T-helper 1 cell treated with Interleukin-12 subunit alpha and Interleukin-12 subunit beta and Interleukin-4 antibody, amounts not matched to agents 30 μg/mL and 1 μg/mL, for 36 hours (primary cell): ENCODE measurements at regions not wholly inside any gene's neighbourhood (a gene's known extent, or its start where the extent isn't known, plus 50 kb on each side); places are given as distances from the start of the nearest gene placed in this dataset.

Experiments used
- H3K27ac Mint-ChIP-seq: one replicate; pipeline ENCODE4 v1.8.0; 2021; ENCODE audit warnings: mild to moderate bottlenecking, mixed read lengths
- H3K27me3 Mint-ChIP-seq: one replicate; pipeline ENCODE4 v1.8.0; 2021; ENCODE audit warnings: low read depth, mixed read lengths
- H3K36me3 Mint-ChIP-seq: one replicate; pipeline ENCODE4 v1.8.0; 2021; ENCODE audit warnings: low read depth, mixed read lengths
- H3K4me1 Mint-ChIP-seq: one replicate; pipeline ENCODE4 v1.8.0; 2021; ENCODE audit warnings: low read depth, mixed read lengths
- H3K4me3 Mint-ChIP-seq: one replicate; pipeline ENCODE4 v1.8.0; 2021; ENCODE audit warnings: mild to moderate bottlenecking, moderate library complexity, mixed read lengths
- H3K9me3 Mint-ChIP-seq: one replicate; pipeline ENCODE4 v1.8.0; 2021; ENCODE audit warnings: mixed read lengths

DNA sequence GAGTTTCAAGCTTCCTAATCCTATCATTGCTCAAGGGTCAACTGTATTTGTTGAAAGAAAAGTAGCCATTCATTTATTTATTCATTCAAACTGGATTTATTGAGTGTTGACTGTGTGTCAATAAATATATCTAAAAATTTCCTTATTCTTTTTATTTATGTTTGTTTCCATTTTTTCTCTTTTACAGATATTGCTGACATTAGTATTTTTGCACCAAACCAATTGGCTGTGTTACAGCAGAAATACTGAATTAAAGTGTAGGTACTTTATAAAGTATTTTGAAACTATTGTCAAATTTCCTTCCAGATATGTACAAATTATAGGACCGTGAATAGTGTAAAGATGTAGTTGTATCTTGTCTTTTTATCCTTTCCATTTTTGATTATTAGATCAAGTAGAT is 692.0 kb upstream of the SLC10A2 start:
- H3K9me3 Mint-ChIP-seq: peaks cover 3% of the 10 kb centered on the region
- no peaks in the 10 kb centered on the region for H3K27me3 Mint-ChIP-seq
- H3K4me1 Mint-ChIP-seq: no peaks in the 10 kb centered on the region
- no peaks in the 10 kb centered on the region for H3K36me3 Mint-ChIP-seq
- H3K4me3 Mint-ChIP-seq: no peak overlapping the region
- no peak overlapping the region for H3K27ac Mint-ChIP-seq

DNA sequence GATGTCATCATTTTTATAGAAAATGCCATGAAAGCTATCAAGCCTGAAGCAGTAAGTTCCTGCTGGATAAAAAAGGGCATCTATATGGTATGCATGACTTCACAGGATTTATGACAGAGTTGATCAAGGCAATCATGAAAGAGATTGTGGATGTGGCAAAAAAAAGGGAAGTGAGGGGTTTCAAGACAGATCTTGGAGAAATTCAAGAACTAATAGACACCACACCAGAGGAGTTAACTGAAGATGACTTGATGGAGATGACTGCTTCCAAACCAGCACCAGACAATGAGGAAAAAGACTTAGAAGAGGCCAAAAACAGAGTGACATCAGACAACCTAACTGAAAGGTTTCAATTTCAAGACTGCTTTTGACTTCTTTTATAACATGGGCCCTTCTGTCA is 691.1 kb upstream of the SLC10A2 start:
- Mint-ChIP-seq H3K9me3 (peaks cover 3% of the 10 kb centered on the region), H3K4me3 (no peak overlapping the region), H3K4me1 (no peaks in the 10 kb centered on the region), H3K36me3 (no peaks in the 10 kb centered on the region), H3K27ac (no peak overlapping the region), H3K27me3 (no peaks in the 10 kb centered on the region)

DNA sequence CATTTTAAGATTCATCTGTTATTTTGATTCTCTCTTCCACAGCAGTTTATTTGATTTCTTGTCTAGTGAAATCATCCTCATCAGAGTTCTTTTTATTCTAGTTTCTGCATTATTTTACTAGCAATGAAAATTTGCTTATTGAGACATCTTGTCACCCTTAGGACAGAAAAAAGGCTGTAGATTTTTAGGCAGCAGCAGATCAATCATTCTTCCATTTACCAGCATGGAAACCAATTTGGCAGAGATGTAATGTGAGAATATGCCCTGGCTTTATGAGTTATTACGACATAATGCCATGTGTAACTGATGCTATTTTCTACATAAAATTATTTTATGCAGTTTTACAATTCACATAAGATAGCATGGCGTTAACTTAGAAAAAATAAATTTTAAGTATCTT is 688.6 kb upstream of the SLC10A2 start:
- Mint-ChIP-seq H3K9me3 (peaks cover under 1% of the 10 kb centered on the region), H3K4me3 (no peak overlapping the region), H3K4me1 (no peaks in the 10 kb centered on the region), H3K27me3 (no peaks in the 10 kb centered on the region), H3K27ac (no peak overlapping the region), H3K36me3 (no peaks in the 10 kb centered on the region)

DNA sequence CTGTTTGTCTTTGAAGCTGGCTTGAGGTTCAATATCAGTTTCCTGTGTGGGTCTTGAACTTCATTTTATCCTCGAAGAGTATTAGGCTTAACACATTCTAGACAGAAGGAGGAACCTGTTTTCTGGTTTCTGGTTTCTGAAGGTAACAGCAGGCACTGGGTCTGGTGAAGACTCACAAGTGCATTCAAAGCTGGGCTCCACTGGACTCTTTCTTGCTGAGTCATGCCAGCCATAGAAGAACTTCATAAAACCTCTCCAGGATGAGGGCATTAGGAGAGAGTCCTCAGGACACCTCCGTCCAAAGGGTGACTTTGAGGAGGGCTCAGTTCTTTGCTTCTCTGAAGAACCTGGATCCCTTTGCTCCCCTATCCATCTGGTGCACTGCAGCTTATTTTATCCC is 668.6 kb upstream of the SLC10A2 start:
- peaks cover 3% of the 10 kb centered on the region for H3K9me3 Mint-ChIP-seq
- H3K4me1 Mint-ChIP-seq: no peaks in the 10 kb centered on the region
- no peak overlapping the region for H3K27ac Mint-ChIP-seq
- H3K4me3 Mint-ChIP-seq: no peak overlapping the region
- no peaks in the 10 kb centered on the region for H3K27me3 Mint-ChIP-seq
- H3K36me3 Mint-ChIP-seq: no peaks in the 10 kb centered on the region

DNA sequence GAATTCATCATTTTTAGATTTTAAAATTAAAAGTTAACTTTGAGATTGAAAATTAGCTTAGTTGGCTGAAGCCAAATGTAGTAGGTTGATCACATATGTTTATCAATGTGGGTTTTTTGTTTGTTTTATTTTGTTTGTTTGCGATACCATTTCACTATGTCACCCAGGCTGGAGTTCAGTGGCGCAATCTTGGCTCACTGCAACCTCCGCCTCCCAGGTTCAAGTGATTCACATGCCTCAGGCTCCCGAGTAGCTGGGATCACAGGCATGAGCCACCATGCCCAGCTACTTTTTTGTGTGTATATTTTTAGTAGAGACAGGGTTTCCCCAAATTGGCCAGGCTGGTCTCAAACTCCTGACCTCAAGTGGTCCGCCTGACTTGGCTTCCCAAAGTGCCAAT is 665.7 kb upstream of the SLC10A2 start:
- no peak overlapping the region for H3K4me3 Mint-ChIP-seq
- H3K36me3 Mint-ChIP-seq: no peaks in the 10 kb centered on the region

DNA sequence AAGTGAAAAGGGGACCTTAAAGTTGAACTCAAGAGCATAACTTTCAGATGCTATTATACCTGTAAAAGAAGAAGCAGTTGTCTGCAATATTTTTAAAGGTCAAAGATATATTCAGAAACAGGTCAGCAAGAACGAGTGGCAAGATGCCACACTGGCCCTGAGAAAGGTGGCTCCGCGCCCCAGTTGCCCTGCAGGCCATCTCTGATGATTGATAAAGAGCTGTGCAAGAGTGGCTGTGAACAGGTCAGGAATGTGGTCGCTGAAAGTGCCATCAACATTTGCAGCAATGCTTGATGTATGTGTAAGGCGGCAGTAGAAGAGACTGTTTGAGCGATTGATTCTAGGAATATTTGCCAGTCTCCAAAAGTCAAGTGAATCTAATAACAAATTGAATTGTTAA is 664.2 kb upstream of the SLC10A2 start:
- Mint-ChIP-seq H3K4me3 (no peak overlapping the region), H3K27me3 (no peaks in the 10 kb centered on the region), H3K4me1 (no peaks in the 10 kb centered on the region), H3K36me3 (no peaks in the 10 kb centered on the region), H3K27ac (no peak overlapping the region), H3K9me3 (no peaks in the 10 kb centered on the region)

More for the DNA sequence above, 665.7 kb upstream of the SLC10A2 start:
- no peak overlapping the region for H3K27ac Mint-ChIP-seq
- H3K4me1 Mint-ChIP-seq: no peaks in the 10 kb centered on the region
- H3K27me3 Mint-ChIP-seq: no peaks in the 10 kb centered on the region
- peaks cover 3% of the 10 kb centered on the region for H3K9me3 Mint-ChIP-seq

DNA sequence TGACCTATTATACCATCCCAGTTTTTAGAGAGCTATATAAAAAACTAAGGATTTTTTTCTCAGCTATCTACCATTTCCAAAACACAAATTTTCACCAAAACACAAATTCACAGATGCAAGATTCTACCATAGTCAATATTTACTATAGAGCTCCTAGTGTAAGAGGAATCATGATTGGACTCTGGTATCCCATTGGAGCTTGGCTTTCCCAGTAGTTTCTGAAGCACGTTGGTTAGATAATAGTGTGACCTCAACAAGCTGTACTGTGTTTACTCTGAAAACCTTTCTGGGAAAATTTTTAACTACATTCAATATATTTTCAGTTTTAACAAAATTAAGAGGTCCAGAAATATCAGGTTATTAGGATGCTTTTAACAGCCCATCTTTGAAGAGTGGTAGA is 660.6 kb upstream of the SLC10A2 start:
- H3K4me3 Mint-ChIP-seq: no peak overlapping the region
- no peaks in the 10 kb centered on the region for H3K27me3 Mint-ChIP-seq
- no peaks in the 10 kb centered on the region for H3K9me3 Mint-ChIP-seq
- no peaks in the 10 kb centered on the region for H3K4me1 Mint-ChIP-seq
- H3K27ac Mint-ChIP-seq: no peak overlapping the region
- H3K36me3 Mint-ChIP-seq: no peaks in the 10 kb centered on the region

DNA sequence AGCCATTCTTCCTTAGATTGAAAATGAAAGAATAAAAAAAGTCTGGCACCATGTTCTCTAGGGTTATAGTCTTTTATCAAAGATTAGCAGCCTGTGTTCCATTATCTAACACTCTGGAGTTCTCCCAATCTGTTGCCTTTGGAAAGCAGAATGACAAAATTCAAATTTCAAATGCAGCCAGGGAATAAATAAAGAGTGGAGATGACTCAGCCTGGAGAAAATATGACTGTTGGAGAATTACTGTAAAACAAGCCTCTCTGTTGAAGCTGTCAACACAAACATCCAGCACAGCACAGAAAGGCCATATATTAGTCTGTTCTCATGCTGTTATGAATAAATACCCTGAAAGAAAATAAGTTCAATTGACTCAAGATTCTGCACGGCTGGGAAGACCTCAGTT is 650.5 kb upstream of the SLC10A2 start:
- no peaks in the 10 kb centered on the region for H3K4me1 Mint-ChIP-seq
- peaks cover 12% of the 10 kb centered on the region for H3K9me3 Mint-ChIP-seq
- no peaks in the 10 kb centered on the region for H3K27me3 Mint-ChIP-seq
- no peak overlapping the region for H3K4me3 Mint-ChIP-seq
- H3K36me3 Mint-ChIP-seq: no peaks in the 10 kb centered on the region
- H3K27ac Mint-ChIP-seq: no peak overlapping the region

DNA sequence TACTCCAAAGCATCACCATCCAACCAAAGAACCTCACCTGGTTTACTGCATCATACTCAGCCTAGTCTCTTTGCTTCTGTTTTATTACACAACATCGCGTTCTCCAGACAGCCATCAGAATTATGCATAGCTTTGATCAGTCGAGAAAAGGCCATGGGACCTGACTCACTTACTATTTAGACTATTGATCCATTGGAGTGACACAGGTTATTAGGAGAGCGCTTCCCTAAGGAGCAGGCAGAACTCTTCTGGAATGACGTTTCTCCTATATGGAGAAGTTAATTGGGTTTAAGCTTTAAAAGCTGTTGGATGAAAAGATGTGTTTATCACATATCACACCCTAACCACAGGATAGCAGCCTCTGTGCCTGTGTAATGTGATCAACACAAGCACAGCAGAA is 649.1 kb upstream of the SLC10A2 start:
- Mint-ChIP-seq H3K36me3 (no peaks in the 10 kb centered on the region), H3K27ac (no peak overlapping the region), H3K4me3 (no peak overlapping the region), H3K27me3 (no peaks in the 10 kb centered on the region), H3K9me3 (peaks cover 12% of the 10 kb centered on the region), H3K4me1 (no peaks in the 10 kb centered on the region)

DNA sequence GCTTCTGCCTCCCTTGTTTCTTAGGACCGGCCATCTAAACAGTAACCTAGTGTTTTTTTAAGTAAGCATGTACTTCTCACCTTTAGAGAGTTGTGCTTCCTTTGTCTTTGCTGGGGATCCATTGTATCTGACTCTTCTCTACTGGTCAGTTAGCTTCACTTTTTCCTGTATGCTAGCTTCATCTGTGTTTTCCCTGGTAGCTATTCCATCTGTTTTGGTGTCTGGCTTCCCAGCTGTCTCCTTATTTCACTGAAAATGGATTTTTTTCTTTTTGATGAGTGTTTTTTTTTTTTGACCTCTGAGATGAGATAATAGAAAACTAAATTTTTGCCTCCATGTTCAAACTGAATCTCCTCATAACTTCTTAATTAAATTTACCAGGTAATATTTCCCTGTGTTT is 637.0 kb upstream of the SLC10A2 start:
- Mint-ChIP-seq H3K27me3 (no peaks in the 10 kb centered on the region), H3K36me3 (no peaks in the 10 kb centered on the region), H3K4me3 (no peak overlapping the region), H3K27ac (no peak overlapping the region), H3K4me1 (no peaks in the 10 kb centered on the region), H3K9me3 (peaks cover 9% of the 10 kb centered on the region)

DNA sequence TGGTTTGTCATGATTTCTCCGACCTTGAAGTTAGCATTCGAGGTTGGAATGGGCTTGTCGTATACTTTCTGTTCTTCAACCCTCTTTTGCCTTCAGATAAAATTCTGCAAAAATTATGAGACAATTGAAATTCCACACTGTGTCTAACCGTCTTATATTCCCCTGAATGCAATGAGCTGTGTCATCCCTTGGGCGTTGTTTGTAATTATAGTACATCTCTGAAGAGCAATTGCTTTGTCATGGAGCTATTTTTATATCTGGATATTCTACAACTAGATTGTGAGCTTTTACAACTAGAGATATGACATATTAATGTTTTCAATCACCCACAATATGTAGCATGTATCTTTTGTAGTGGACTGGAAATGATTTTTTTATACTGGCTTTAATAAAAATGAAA is 631.8 kb upstream of the SLC10A2 start:
- no peaks in the 10 kb centered on the region for H3K9me3 Mint-ChIP-seq
- no peak overlapping the region for H3K4me3 Mint-ChIP-seq
- H3K36me3 Mint-ChIP-seq: no peaks in the 10 kb centered on the region
- H3K27me3 Mint-ChIP-seq: no peaks in the 10 kb centered on the region
- no peak overlapping the region for H3K27ac Mint-ChIP-seq
- H3K4me1 Mint-ChIP-seq: no peaks in the 10 kb centered on the region

DNA sequence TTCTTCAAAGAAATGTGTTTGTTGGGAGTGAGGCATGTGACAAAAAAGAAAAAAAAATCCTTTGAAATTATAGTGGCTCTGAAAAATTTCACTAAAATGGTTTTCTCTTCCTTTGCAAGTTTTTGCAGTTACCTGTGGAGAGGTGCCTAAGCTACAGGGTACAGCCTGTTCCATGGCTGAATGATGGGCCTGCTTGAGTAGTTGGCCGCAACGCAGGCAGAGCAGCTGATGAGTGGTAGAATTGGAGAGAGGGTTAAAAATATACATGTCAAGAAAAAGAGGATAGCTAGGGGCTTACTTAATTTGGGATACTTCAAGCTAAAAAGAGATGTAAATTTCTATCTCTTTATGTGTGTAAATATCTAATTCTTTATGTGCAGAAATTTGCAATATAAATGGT is 629.1 kb upstream of the SLC10A2 start:
- no peaks in the 10 kb centered on the region for H3K9me3 Mint-ChIP-seq
- no peaks in the 10 kb centered on the region for H3K4me1 Mint-ChIP-seq

DNA sequence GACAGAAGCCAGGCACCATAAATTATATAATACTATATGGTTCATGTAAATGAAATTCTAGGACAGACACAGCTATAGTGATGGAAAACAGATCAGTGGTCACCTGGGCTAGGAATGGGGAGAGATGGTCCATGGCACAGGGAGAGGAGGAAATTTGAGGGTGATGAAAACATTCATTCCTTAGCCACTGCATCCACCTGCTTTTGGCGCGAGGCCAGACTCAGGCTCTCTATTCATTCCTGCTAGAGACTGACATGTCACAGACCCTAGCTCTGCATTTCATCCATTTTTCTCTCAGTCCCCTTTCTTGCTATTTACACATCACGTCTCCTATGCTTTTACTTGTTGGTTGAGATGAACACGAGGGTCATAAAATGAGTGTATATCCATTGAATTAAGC is 628.3 kb upstream of the SLC10A2 start:
- H3K4me3 Mint-ChIP-seq: no peak overlapping the region
- H3K27ac Mint-ChIP-seq: no peak overlapping the region
- H3K4me1 Mint-ChIP-seq: no peaks in the 10 kb centered on the region
- no peaks in the 10 kb centered on the region for H3K36me3 Mint-ChIP-seq
- no peaks in the 10 kb centered on the region for H3K27me3 Mint-ChIP-seq
- no peaks in the 10 kb centered on the region for H3K9me3 Mint-ChIP-seq

More for the DNA sequence above, 629.1 kb upstream of the SLC10A2 start:
- Mint-ChIP-seq H3K4me3 (no peak overlapping the region), H3K27me3 (no peaks in the 10 kb centered on the region), H3K36me3 (no peaks in the 10 kb centered on the region), H3K27ac (no peak overlapping the region)

DNA sequence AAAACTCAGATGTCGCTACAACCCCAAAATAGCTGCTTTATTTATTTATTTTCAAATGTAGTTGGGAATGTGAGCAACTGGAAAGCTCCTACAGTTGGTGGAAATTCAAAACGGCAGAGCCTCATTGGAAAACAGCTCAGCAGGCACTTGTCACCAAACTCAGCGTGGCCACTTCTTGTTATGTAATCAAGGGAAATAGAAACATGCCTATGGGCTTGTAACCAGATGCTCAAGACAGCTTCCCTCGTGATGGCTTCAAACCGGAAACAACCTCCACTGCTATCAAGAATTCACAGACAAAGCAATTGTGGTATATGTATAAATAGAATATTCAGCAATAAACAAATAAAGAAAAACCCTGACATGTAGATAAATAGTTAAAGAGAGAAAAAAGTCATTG is 627.8 kb upstream of the SLC10A2 start:
- no peak overlapping the region for H3K4me3 Mint-ChIP-seq
- H3K27ac Mint-ChIP-seq: no peak overlapping the region
- no peaks in the 10 kb centered on the region for H3K36me3 Mint-ChIP-seq
- H3K4me1 Mint-ChIP-seq: no peaks in the 10 kb centered on the region
- no peaks in the 10 kb centered on the region for H3K27me3 Mint-ChIP-seq
- H3K9me3 Mint-ChIP-seq: no peaks in the 10 kb centered on the region

DNA sequence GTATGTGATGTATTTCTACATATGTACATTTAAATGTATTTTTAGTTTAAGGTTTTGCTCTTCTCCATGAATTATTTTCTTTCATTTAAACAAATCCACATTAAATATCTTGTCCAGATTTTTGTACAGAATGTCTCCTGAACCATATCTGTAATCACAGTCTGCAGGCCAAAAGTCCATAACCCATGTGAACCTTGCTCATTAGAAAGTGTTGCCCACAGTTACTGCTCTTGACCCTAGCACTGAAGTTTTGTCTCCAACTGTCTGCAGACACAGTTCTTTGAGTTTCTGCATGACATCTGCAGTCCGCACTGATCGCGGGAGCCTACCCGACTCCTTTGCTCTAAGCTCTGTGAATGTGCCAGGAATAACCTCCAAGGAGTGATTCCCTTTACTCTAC is 626.2 kb upstream of the SLC10A2 start:
- no peaks in the 10 kb centered on the region for H3K27me3 Mint-ChIP-seq
- H3K4me3 Mint-ChIP-seq: no peak overlapping the region
- no peaks in the 10 kb centered on the region for H3K36me3 Mint-ChIP-seq
- H3K27ac Mint-ChIP-seq: no peak overlapping the region
- no peaks in the 10 kb centered on the region for H3K4me1 Mint-ChIP-seq
- H3K9me3 Mint-ChIP-seq: no peaks in the 10 kb centered on the region

DNA sequence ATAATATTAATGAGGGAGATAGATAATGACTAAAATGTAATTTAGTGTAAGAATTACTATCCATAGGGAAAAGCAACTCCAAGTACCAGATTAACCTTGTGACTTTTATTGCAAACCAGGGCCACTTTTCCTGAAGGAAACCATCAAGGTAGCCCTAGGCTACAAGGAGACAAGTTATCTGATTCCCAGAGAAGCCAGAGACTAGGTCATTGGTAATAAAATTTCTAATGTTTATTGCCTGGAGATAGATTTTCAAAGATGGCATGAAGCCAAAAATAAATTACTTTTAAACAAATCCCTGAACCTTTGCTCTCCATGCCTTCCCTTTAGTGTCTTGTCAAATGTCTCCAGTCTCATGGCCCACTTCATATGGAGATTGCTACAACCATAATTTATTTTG is 610.1 kb upstream of the SLC10A2 start:
- H3K9me3 Mint-ChIP-seq: peaks cover 3% of the 10 kb centered on the region
- H3K4me1 Mint-ChIP-seq: no peaks in the 10 kb centered on the region
- H3K36me3 Mint-ChIP-seq: no peaks in the 10 kb centered on the region
- H3K27me3 Mint-ChIP-seq: no peaks in the 10 kb centered on the region
- no peak overlapping the region for H3K4me3 Mint-ChIP-seq
- no peak overlapping the region for H3K27ac Mint-ChIP-seq
